HEK293 (cell line): ENCODE measurements at regions not wholly inside any gene's neighbourhood (a gene's known extent, or its start where the extent isn't known, plus 50 kb on each side); places are given as distances from the start of the nearest gene placed in this dataset.

Experiments used
- CTCF ChIP-seq: fragments of 450-650 bp; formaldehyde crosslinking; IDR thresholded peaks from 2 replicates; pipeline ENCODE4 v1.5.1; 2016; ENCODE audit warnings: missing biosample characterization, missing genetic modification characterization
- HIC1 ChIP-seq: fragments of 450-650 bp; formaldehyde crosslinking; IDR thresholded peaks from 2 replicates; pipeline ENCODE4 v1.5.1; 2016; ENCODE audit warnings: missing biosample characterization, missing genetic modification characterization
- TSHZ1 ChIP-seq: fragments of 450-650 bp; formaldehyde crosslinking; IDR thresholded peaks from 2 replicates; pipeline ENCODE4 v1.5.1; 2016; ENCODE audit warnings: missing biosample characterization, missing genetic modification characterization, borderline replicate concordance
- ZBTB1 ChIP-seq: fragments of 450-650 bp; formaldehyde crosslinking; IDR thresholded peaks from 2 replicates; pipeline ENCODE4 v1.5.1; 2016; ENCODE audit warnings: missing biosample characterization, missing genetic modification characterization
- ZNF16 ChIP-seq: fragments of 450-650 bp; formaldehyde crosslinking; IDR thresholded peaks from 2 replicates; pipeline ENCODE4 v1.5.1; 2016; ENCODE audit warnings: low read depth, missing biosample characterization, missing genetic modification characterization
- ZNF239 ChIP-seq: fragments of 450-650 bp; formaldehyde crosslinking; IDR thresholded peaks from 2 replicates; pipeline ENCODE4 v1.5.1; 2016; ENCODE audit warnings: missing biosample characterization, missing genetic modification characterization
- ZNF639 ChIP-seq: fragments of 450-650 bp; formaldehyde crosslinking; IDR thresholded peaks from 2 replicates; pipeline ENCODE4 v1.5.1; 2016; ENCODE audit warnings: missing biosample characterization, missing genetic modification characterization
- ZNF707 ChIP-seq: fragments of 450-650 bp; formaldehyde crosslinking; IDR thresholded peaks from 2 replicates; pipeline ENCODE4 v1.5.1; 2016; ENCODE audit warnings: missing biosample characterization, missing genetic modification characterization

GRCh38 chr18:71743634-71744033 is 800.5 kb downstream of the CBLN2 start:
- TF ChIP-seq ZNF707 (tag by site-specific recombination) (no peak), ZNF239 (tag by site-specific recombination) (no peak), ZNF16 (tag by site-specific recombination) (no peak), CTCF (no peak), ZNF639 (tag by site-specific recombination) (no peak), HIC1 (tag by site-specific recombination) (no peak), TSHZ1 (tag by site-specific recombination) (no peak), ZBTB1 (no peak)
